HL-60 (cell line): ENCODE measurements at regions not wholly inside any gene's neighbourhood (a gene's known extent, or its start where the extent isn't known, plus 50 kb on each side); places are given as distances from the start of the nearest gene placed in this dataset.

ENCODE experiments used
- DNase-seq, 2 experiments: peaks; one replicate each; pipeline ENCODE4 v3.0.0-alpha.2; 2010 to 2020; ENCODE audit warnings: low read depth in 1 of 2, low spot score in 1 of 2
- H3K27ac ChIP-seq: fragments of 250-450 bp; sonication (Bioruptor Pico); replicated peaks from 2 replicates; pipeline ENCODE4 v1.5.1; 2020; ENCODE audit warnings: mild to moderate bottlenecking, moderate library complexity
- H3K27me3 ChIP-seq: fragments of 250-450 bp; sonication (Bioruptor Pico); 2 replicates; pipeline ENCODE4 v1.5.1; 2021; ENCODE audit warnings: mild to moderate bottlenecking, moderate library complexity; ENCODE audit not compliant: insufficient read depth, poor library complexity, severe bottlenecking
- H3K4me3 ChIP-seq: replicated peaks from 2 replicates; pipeline ENCODE4 v1.5.1; 2011; ENCODE audit warnings: mild to moderate bottlenecking, control low read depth, low read length; ENCODE audit not compliant: insufficient read depth
- GABPA ChIP-seq: IDR thresholded peaks from 2 replicates; pipeline ENCODE4 v1.6.1; 2012; ENCODE audit warnings: low read depth
- POLR2AphosphoS5 ChIP-seq: IDR thresholded peaks from 2 replicates; pipeline ENCODE4 v1.6.1; 2012; ENCODE audit warnings: low read depth
- SPI1 ChIP-seq: IDR thresholded peaks from 2 replicates; pipeline ENCODE4 v1.6.1; 2012; ENCODE audit warnings: low read depth, mild to moderate bottlenecking, borderline replicate concordance
- TF ChIP-seq, protein P1 (sequence below): IDR thresholded peaks from 2 replicates; pipeline ENCODE4 v1.6.1; 2012; ENCODE audit warnings: low read depth; ENCODE audit not compliant: insufficient replicate concordance
- TF ChIP-seq, protein P2 (sequence below): IDR thresholded peaks from one replicate; pipeline ENCODE4 v1.5.1; 2011; ENCODE audit warnings: low read length, control low read depth, inconsistent platforms; ENCODE audit not compliant: insufficient read depth

DNA sequence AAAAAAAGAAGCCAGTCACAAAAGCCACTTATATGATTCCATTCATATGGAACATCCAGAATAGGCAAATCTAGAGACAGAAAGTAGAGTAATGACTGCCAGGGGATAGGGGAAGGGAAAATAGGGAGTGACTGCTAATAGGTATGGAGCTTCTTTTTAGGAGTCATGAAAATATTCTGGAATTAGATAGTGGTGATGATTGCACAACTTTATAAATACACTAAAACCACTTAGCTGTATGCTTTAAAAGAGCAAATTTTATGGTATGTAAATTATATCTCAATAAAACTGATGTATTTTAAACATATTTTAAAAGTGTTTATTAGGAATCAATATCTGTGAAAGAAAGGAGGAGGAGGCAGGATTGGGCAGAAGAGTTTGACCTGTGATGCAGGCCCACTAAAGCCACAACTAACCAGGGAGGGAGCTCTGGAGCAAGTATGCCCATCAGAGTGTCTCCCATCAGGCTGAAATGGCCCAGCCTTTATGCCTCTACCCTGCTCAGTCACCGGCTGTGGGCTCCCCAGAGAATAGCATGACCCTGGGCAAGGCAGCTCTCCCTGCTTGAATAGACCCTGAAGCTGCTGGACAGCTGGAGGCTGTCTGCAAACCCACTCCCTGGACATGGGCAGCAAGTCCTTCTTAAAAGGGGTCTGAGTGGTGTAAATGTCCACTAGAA, 96.0 kb upstream of the SLC44A1 start:
- DNase-seq, result no peak
- TF ChIP-seq, protein P1, sequence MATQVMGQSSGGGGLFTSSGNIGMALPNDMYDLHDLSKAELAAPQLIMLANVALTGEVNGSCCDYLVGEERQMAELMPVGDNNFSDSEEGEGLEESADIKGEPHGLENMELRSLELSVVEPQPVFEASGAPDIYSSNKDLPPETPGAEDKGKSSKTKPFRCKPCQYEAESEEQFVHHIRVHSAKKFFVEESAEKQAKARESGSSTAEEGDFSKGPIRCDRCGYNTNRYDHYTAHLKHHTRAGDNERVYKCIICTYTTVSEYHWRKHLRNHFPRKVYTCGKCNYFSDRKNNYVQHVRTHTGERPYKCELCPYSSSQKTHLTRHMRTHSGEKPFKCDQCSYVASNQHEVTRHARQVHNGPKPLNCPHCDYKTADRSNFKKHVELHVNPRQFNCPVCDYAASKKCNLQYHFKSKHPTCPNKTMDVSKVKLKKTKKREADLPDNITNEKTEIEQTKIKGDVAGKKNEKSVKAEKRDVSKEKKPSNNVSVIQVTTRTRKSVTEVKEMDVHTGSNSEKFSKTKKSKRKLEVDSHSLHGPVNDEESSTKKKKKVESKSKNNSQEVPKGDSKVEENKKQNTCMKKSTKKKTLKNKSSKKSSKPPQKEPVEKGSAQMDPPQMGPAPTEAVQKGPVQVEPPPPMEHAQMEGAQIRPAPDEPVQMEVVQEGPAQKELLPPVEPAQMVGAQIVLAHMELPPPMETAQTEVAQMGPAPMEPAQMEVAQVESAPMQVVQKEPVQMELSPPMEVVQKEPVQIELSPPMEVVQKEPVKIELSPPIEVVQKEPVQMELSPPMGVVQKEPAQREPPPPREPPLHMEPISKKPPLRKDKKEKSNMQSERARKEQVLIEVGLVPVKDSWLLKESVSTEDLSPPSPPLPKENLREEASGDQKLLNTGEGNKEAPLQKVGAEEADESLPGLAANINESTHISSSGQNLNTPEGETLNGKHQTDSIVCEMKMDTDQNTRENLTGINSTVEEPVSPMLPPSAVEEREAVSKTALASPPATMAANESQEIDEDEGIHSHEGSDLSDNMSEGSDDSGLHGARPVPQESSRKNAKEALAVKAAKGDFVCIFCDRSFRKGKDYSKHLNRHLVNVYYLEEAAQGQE, result no peak
- no peak for TF ChIP-seq SPI1
- no peak for TF ChIP-seq POLR2AphosphoS5
- TF ChIP-seq, protein P2, sequence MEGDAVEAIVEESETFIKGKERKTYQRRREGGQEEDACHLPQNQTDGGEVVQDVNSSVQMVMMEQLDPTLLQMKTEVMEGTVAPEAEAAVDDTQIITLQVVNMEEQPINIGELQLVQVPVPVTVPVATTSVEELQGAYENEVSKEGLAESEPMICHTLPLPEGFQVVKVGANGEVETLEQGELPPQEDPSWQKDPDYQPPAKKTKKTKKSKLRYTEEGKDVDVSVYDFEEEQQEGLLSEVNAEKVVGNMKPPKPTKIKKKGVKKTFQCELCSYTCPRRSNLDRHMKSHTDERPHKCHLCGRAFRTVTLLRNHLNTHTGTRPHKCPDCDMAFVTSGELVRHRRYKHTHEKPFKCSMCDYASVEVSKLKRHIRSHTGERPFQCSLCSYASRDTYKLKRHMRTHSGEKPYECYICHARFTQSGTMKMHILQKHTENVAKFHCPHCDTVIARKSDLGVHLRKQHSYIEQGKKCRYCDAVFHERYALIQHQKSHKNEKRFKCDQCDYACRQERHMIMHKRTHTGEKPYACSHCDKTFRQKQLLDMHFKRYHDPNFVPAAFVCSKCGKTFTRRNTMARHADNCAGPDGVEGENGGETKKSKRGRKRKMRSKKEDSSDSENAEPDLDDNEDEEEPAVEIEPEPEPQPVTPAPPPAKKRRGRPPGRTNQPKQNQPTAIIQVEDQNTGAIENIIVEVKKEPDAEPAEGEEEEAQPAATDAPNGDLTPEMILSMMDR, result no peak
- TF ChIP-seq GABPA, result no peak
- no peak overlapping the region for H3K27ac ChIP-seq
- no peak overlapping the region for H3K4me3 ChIP-seq
- no peaks in the 10 kb centered on the region for H3K27me3 ChIP-seq

DNA sequence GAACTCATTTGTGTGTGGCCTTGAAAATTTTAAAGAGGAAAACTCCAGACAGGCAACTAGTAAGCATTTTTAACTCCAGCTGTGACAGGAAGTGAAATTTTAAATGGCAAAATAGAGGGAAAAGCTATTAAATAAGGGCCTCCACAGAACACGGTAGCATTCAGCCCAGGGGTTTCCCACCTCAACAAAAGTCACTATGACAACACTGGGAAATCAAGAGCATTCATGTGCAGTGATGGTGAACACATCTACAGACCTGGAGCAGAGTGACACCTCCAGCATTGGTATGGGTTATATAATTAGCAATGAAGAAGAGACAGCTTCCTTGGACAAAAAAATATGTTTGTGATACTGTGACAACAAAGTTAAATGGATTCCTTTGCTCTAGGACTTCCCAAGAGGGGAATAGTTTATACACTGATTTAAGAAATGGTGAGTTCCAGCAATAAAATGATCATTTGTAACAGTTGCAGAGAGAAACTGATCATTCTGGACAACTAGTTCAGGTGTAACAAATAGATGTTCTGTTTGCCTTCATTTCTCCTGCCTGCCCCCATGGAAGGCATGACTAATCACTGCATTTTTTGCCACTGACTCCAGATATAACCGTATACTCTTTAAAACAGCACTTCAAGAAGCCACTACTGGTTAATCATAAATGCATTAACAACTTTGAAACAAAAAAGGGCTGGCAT, 93.3 kb upstream of the SLC44A1 start:
- TF ChIP-seq SPI1 (no peak), GABPA (no peak), POLR2AphosphoS5 (no peak)
- TF ChIP-seq, protein P2, result no peak
- TF ChIP-seq, protein P1, result no peak
- DNase-seq, result no peak
- H3K27me3 ChIP-seq, result no peaks in the 10 kb centered on the region
- no peak overlapping the region for H3K4me3 ChIP-seq
- H3K27ac ChIP-seq, result no peak overlapping the region

DNA sequence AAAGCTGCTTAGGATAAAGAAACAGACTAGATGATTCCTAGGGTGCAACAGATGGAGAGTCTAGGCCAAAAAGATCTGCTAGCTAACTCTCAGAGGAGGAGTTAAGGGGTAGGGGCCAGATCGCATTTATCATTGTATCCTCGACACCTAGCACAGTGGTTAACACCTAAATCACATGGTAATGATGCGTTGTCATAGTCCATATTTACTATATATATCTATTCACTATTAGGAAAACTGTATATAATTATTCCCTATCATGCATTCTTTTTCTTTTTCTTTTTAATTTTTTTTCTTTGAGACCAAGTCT, 92.8 kb upstream of the SLC44A1 start:
- H3K27ac ChIP-seq, result no peak overlapping the region
- no peak overlapping the region for H3K4me3 ChIP-seq
- H3K27me3 ChIP-seq, result no peaks in the 10 kb centered on the region
- no peak for DNase-seq
- no peak for TF ChIP-seq POLR2AphosphoS5
- TF ChIP-seq, protein P2, result no peak

DNA sequence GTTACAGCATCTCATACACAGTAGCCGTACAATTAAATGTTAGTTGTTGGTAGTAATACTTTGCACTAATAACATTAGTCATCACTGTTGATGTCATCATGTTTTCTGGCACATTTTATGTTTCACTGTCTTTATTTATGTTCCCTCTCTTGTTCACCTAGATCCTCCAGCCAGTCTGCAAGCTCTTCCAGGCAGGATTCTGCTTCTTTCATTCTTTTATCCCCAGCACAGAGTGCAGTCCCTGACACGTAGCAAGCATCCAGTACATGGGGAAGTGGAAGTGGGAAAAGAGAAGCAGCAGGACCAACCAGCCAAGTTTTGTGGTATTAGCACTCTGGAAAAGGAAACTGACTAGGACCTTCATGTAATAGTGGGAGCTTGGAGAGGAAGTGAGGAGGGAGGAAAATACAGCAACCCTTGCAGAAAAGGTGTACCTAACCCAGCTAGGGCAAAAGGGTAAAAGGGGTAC, 89.7 kb upstream of the SLC44A1 start:
- peak; percentile 50 to 82 for DNase-seq
- H3K27me3 ChIP-seq, result no peaks in the 10 kb centered on the region
- no peak overlapping the region for H3K27ac ChIP-seq
- no peak for TF ChIP-seq GABPA
- peak; percentile 84 for TF ChIP-seq SPI1
- H3K4me3 ChIP-seq, result no peak overlapping the region
